ENCODE measurements at regions not wholly inside any gene's neighbourhood (a gene's known extent, or its start where the extent isn't known, plus 50 kb on each side); places are given as distances from the start of the nearest gene placed in this dataset.

- no peak for TF ChIP-seq CREB1 (IDR thresholded peaks at IDR 0.05; ENCODE audit: low read depth)
- TF ChIP-seq TAF1 (IDR thresholded peaks at IDR 0.05; ENCODE audit: low read depth), result no peak
- no peak for TF ChIP-seq RAD21 (IDR thresholded peaks at IDR 0.05; ENCODE audit: low read depth)
- no peak for TF ChIP-seq NFIC (IDR thresholded peaks at IDR 0.05)
- TF ChIP-seq EP300 (IDR thresholded peaks at IDR 0.05; ENCODE audit: borderline replicate concordance), result no peak
- TF ChIP-seq CEBPB (IDR thresholded peaks at IDR 0.05), result no peak
- no peak for TF ChIP-seq ZBTB7A (IDR thresholded peaks at IDR 0.05; ENCODE audit: low read depth)
- TF ChIP-seq, protein P1, sequence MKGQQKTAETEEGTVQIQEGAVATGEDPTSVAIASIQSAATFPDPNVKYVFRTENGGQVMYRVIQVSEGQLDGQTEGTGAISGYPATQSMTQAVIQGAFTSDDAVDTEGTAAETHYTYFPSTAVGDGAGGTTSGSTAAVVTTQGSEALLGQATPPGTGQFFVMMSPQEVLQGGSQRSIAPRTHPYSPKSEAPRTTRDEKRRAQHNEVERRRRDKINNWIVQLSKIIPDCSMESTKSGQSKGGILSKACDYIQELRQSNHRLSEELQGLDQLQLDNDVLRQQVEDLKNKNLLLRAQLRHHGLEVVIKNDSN (IDR thresholded peaks at IDR 0.05), result no peak
- TF ChIP-seq YY1 (IDR thresholded peaks at IDR 0.05; ENCODE audit: low read depth), result no peak
- TF ChIP-seq, protein P2, sequence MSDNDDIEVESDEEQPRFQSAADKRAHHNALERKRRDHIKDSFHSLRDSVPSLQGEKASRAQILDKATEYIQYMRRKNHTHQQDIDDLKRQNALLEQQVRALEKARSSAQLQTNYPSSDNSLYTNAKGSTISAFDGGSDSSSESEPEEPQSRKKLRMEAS (IDR thresholded peaks at IDR 0.05), result no peak
Measured at GRCh38 chr16:54465063-54465462, 178.5 kb upstream of the IRX3 start.
